COLO668 (cell line): ENCODE measurements at regions not wholly inside any gene's neighbourhood (a gene's known extent, or its start where the extent isn't known, plus 50 kb on each side); places are given as distances from the start of the nearest gene placed in this dataset.
"Not testable (repeated sequence)": the region's sequence is repeated elsewhere in the genome, so short reads cannot be mapped to it uniquely, and the experiment has no call there.

Experiments used
- DNase-seq: peaks from one replicate; lab custom pipeline; 2025; ENCODE audit not compliant: unreplicated experiment; lab: John Stamatoyannopoulos, UW

DNA sequence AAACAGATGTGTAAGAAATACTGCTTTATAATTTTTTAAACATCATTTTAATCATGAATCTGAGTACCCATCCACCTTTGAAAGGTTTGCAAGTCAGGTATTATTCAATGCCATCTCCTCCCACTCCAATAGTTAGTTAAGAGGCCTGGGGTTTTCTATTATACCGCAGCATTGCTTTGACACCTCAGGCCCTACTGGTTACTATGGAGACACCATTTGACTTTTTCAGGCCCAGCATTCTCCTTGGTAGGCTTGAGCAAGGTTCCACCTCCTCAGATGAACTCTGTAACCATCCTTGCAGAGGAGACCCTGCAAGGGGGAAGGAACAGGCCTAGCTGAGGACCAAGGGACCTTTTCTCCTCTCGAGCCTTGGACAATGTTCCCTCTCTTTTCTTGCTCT lies 326.9 kb upstream of the NPSR1 start:
- DNase-seq, result no peak

DNA sequence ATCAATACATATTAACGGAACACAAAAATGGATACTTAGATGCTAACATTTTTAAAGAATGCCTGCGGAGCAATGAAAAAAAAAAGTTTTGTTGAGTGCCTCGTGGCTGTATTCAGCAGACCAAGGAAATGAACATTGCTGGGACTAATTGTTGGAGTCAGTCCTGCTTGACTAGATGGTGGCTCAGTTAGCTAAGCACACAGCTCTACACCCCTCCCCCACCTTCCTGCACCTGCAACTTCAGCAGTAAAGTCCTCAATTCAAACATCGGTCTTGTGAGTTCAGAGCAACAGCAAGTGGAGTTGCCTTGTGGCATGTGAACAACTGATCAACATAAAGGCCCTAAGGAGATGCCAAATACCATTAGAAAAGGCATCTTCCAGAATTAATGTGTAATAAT lies 326.0 kb upstream of the NPSR1 start:
- DNase-seq, result no peak

DNA sequence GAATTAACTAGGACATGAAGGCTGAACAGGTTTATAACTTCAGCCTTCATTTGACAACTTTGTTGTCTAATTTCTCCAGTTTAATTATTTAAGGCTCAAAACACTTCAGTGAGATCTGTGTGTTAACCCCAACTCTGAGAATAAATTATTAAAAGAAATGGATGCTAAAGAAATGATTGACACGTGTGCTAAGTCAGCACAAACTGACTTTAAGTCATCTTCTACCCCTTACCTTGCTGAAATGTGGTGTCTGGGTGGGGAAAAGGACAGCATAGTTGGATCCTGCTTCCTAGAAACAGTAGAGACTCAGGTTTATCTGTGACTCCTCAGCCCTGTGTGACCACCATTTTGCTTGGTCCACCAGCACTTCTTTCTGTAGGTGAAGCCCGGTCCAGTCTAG lies 324.8 kb upstream of the NPSR1 start:
- no peak for DNase-seq

- DNase-seq, result no peak
These were observed 324.1 kb upstream of the NPSR1 start for GRCh38 chr7:34333925-34334324.

DNA sequence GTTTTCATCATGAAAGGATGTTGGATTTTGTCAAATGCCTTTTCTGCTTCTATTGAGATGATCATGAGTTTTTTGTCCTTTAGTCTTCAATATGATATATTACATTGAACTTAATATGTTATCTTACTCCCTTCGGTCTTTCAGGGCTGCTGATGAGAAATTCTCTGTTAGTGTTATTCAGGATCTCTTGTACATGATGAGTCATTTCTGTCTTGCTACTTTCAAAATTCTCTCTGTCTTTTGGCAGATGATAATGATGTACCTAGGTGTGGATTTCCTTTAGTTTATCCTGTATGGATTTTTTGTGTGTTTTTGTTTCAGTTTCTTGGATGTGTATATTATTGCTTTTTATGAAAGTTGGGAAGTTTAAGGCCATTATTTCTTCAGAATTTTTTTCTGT lies 320.9 kb upstream of the NPSR1 start:
- no peak for DNase-seq

DNA sequence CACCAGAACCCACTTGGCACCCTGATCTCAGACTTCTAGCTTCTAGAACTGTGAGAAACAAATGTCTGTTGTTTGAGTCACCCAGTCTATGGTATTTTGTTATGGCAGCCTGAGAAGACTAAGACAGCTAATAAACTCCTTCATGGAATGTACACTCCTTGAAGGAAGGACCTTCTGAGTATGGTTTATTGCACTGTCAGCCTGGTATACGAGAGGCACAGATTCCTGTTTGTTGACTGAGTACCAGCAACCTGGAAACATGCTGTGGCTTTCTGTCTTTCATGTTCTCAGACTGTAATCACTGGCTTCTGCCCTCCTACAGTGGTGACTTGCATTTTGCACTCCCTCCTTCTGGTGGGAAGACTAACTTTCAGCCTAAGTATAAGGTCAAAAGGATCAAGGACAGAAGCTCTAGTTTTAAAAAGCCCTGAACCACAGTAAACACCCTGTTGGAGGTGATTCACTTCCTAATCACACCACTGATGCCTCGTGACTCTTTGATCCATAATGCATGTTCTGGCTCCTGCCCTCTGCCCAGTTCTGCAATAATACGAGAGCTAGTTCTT lies 319.0 kb upstream of the NPSR1 start:
- DNase-seq, result no peak

GRCh38 chr7:34341326-34341725 lies 316.7 kb upstream of the NPSR1 start:
- no peak for DNase-seq

DNA sequence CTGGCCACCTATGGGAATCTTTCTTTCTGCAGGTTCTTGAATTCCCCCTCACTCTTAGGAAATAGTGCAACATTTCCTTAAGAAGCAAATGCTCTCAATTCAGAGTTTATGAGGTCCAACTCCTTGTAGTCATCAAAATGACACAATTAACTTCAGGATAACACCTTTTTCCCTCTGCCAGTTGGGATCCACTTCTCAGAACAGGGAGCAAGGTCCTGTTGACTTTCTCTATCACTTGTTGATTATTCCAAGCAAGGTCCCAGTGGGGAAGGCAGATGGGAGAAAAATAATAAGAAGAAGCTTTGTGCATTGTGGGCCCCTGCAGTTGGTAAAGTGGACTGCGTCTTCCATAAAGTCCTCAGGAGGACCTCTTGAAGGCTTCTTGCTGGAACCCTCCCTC lies 315.6 kb upstream of the NPSR1 start:
- no peak for DNase-seq

- DNase-seq, result no peak
These were observed 314.4 kb upstream of the NPSR1 start for GRCh38 chr7:34343667-34344066.

DNA sequence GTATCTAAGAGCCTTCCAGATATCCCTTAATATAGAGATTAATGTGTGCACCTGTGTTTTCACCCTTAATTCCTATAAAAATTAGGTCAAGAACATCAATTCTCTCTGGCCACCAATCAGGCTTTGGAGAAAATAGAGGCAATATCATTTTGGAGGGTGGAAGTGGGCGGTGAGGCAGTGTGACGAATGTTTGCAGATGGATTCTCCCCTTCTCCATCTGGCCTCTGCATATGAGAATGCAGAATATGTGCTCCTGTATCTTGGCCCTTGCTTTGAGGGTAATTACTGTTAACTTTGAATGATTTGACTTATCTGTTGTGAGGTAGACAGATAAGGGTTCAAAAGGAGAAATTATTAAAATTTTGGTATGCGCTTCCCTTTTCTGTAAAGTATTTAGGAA lies 304.0 kb upstream of the NPSR1 start:
- DNase-seq, result no peak

DNA sequence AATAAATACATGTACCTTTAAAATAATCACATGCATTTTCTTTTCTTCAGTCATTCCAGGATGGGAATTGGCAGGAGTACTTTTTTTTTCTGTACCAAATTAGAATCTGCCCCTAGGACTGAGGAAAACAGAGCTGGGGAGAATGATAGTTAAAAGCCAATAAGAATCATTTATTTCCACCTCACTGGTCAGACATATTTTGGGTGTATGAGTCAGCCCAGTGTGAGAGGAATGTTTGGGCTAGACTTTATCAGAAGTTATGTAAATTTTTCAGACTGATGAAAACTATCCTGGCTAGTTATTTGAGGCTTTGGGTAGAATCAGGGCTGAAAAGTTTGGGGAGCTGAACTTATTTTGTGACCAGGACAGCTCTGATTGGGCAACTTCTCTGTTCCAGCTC lies 303.1 kb upstream of the NPSR1 start:
- DNase-seq, result no peak

- no peak for DNase-seq
These were observed 300.9 kb upstream of the NPSR1 start for GRCh38 chr7:34357068-34357467.

DNA sequence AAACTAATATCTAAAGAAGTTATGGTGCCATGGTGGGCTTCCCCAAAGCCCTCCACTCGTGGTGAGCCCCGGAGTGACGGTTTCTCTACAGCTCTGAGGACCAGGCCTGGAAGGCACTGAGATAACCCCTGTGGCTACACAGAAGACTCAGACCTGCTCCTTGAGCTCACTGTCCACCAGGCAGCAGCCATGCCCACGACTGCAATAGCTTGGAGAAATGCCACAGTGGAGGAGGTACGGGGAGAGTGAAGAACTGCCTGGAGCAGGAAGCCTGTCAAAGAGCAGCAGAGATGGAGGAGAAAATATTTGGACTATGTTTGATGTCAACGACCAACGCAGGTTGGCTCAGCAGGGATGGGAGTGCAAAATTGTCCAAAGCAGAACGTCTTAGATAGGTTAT lies 300.1 kb upstream of the NPSR1 start:
- DNase-seq, result no peak

GRCh38 chr7:34358578-34358977 lies 299.4 kb upstream of the NPSR1 start:
- DNase-seq, result not testable (repeated sequence)

GRCh38 chr7:34361663-34362250 lies 296.3 kb upstream of the NPSR1 start:
- DNase-seq, result no peak

DNA sequence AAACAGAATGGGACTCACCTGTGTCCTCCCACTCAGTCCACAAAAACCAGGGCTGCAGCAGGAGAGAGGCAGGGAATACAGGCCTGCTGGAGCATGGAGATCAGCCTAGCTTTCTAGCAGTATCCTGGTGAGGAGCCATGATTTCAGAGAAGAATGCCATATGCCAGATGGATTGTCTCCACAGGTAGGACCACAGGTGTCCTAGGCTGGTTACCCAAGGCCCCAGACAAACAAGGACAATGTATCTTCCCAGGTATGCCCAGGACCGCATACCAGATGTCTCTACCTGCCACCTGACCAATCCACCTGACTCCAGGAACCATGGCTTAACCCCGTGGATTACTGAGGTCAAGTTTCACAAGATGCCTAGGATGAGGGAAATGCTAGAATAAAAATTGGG lies 295.4 kb upstream of the NPSR1 start:
- no peak for DNase-seq

DNA sequence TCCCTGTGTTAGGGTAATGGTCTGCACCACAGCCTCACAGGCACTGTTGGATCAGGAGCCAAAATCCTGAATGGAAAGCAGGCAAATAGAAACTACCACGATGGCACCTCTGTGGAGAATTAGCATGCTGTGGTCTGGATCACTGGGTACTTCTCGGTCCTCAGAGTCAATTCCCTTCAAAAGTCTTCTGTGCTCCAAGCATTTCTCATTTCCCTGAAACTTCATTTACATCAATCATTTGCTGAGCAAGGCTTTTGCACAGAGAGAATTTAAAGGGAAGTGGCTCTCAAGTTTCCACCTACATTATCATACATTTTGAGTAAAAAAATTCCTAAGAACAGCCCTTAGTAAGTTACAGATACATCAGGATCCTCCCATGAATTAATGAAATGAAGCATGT lies 293.9 kb upstream of the NPSR1 start:
- DNase-seq, result no peak

DNA sequence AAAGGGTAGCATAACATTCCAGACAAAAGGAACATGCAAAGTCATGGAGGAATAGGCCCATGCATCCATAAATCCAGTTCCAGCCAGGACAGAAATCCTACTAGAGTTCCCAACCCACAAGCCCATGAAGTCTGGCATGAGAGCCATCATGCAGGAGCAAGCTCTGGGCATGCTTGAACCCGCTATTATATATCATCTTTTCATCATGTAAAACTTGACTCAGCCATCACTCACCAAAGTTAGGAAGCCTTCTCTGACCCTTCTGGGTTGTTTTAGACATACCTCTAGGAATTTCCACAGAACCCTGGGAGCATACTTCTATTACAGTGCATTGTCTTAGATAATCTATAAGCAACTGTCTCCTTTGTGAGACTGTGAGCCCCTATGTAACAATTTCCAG lies 293.0 kb upstream of the NPSR1 start:
- no peak for DNase-seq

DNA sequence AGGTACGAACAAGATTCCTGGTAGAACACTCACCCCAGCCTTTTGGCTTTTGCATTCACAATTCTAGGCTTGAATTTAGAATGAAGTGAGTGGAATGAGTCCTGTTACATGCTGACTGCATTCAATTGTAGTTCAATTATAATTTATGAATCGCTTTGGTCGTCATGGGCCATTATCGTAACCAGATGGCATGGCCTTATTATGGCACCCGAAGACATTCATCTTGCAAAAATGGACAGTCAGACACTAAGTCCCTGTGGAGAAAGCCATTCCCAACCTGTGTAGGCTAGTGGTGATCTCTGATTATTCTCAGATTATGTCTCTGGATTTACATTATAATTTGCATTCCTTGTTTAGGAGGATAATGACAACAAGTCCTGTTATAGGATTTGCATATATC lies 292.4 kb upstream of the NPSR1 start:
- DNase-seq, result no peak

DNA sequence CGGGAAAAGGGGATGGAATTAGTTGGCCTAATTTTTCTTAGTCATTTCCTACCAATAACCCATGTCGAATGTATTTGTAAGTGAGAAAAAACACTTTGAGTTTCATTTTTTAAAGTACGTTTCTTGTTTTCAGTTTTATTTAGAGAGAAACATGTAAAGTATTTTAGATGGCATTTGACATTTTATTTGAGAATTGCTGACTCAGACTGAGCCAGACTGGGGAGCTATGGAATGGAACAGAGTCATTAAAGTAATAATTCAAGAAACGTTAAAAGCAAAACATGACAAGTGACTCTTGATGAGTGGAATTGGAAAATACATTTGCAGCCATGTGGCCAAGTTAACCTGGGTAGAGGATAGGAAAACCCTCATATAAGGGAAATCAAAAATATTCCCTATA lies 286.1 kb upstream of the NPSR1 start:
- no peak for DNase-seq

- no peak for DNase-seq
These were observed 284.1 kb upstream of the NPSR1 start for GRCh38 chr7:34373940-34374339.

- DNase-seq, result no peak
These were observed 275.7 kb upstream of the NPSR1 start for GRCh38 chr7:34382166-34382893.

GRCh38 chr7:34385384-34385783 lies 272.6 kb upstream of the NPSR1 start:
- no peak for DNase-seq
